Suppressor macrophage (primary cell): ENCODE measurements at regions not wholly inside any gene's neighbourhood (a gene's known extent, or its start where the extent isn't known, plus 50 kb on each side); places are given as distances from the start of the nearest gene placed in this dataset.

Source experiments
- DNase-seq, 4 experiments: peaks; one replicate each; pipeline ENCODE4 v3.0.0-alpha.2; 2020 to 2022

- DNase-seq = no peak
These were observed 1972.1 kb downstream of the MAT2B start for GRCh38 chr5:165477546-165477945.

GRCh38 chr5:165495829-165496380 is 1990.5 kb downstream of the MAT2B start:
- DNase-seq = peak in 3 of 4 experiments; percentile 14 to 34 (median 19)

GRCh38 chr5:165497707-165498106 is 1992.3 kb downstream of the MAT2B start:
- DNase-seq = peak; percentile 32 to 65 (median 35)

- no peak for DNase-seq
These were observed 1997.7 kb downstream of the MAT2B start for GRCh38 chr5:165502893-165503691.

DNA sequence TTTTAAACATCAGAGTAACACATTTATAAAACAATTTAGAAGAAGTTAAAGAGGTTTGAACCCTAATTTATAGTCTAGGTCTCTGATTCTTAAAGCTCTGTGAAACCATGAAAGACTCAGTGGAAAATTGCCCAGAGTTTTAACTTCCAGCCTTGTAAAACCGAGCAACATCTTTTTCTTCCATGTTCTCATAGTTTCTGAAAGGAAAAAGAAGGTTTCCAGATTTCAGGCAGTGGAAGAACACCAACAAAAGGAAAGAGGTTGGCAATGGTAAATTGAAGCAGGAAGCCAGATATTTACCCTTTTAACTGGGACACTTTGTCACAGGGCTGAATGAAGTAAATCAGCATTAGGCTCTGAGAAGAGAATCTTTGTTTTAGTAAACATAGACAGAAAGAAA is 1999.3 kb downstream of the MAT2B start:
- no peak for DNase-seq

DNA sequence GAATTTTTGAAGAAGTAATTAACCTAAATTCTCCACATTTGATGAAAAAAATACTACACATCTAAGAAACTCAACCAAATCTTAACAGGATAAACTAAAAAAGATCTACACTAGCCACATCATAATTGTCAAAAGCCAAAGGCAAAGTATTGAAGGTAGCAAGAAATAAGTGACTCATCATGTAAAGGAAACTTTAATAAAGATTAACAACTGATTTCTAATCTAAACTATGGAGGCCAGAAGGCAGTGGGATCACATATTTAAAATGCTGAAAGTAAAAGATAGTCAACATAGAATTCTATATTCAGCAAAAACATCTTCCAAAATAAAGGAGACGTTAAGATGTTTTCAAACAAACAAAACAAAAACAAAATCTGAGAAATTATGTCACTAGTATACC is 2002.9 kb downstream of the MAT2B start:
- DNase-seq = no peak

- DNase-seq = no peak
These were observed 2003.4 kb downstream of the MAT2B start for GRCh38 chr5:165508861-165509260.

DNA sequence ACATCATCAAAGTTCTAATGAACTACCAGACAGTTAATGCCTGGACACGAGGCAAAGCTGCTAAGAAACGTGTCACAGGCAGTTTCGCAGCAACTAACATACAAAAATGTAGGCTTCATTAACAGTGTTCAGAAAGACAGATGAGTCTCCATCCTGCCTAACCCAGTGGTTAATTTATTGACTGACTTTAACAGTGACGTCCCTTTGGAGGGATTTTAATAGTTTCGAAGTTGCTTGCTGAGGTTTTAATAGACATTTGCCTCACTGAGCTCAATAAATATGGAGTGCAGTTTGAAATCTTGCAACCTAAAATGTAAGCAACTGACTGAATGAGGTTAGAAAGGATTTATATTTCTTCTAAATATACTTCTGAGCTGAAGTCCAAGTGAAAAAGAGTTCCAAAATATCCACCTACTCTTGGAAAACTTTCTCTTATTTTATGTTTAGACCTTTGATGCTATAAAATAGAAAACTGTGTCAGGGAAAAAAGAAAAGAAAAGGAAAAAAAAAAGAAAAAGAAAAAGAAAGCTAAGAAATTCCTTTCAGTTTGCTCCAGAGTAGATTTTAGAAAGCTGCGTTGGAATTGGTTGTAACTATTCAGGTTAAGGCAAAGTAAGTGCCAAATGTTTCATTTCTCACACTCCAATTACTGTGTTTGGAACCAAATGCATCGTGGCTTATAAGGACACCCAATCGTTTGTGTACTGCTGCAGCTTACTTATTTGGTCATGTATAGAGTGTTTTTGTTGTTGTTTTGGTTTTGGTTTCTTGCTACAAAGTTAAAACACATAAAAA is 2016.6 kb downstream of the MAT2B start:
- DNase-seq = no peak

DNA sequence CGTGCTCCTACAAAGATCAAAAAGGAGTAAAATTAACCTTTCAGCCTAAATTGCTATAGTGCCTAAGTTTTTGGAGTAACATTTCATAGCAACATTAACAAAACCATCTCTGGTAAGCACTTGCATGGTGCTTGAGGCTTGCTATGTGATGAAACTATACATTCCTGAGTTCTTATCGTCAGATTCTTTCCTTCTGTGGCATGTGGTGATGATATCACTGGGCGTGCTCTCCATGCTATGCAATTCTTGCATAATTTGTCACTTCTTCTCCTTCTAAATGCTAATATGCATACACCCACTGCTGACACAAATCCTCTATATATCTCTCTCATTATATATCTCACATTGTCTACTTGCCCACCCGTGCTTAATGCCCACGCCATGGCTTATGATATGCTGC is 2019.9 kb downstream of the MAT2B start:
- DNase-seq = peak in 3 of 4 experiments; percentile 29 to 56 (median 48)

GRCh38 chr5:165526357-165526756 is 2020.9 kb downstream of the MAT2B start:
- no peak for DNase-seq

- DNase-seq = no peak
These were observed 2022.2 kb downstream of the MAT2B start for GRCh38 chr5:165527577-165527976.

DNA sequence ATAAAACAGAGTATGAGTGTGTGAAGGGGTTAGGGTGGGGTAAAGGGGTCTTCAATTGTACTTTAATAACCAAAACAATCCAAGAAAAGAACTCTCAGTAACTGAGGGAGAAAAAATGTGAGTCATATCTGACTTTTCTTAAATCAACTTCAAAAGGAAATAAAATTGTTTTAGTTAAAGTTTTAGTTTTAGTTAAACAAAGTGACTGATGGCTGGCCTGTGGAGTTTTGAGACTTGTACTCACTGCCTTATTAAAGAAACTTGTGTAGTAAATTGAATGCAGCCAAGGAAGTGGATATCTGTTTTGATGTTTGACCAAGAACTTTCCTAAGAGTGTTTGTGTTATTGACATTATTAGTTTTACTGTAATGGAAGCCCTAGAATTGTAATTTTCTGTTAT is 2032.6 kb downstream of the MAT2B start:
- no peak for DNase-seq

DNA sequence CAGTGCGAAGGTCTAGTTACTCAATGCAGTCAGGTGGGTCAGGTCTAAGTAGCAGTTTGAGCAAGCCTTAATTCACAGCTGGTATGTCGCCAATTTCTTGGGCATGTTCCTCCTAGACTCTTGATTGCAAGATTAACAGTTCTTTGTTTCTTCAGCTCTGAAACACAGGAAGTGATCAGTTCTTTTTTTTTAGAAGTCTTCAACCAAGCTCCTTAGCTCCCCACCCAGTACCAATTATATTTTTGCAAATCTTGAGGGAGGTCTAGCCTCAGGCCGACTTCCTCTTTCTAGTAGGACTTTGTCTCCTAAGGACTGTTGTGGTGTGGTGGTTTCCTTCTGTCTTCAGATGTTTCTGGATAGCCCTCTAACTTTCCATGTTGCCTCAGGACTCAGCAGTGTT is 2054.2 kb downstream of the MAT2B start:
- DNase-seq = peak; percentile 31 to 62 (median 50)

DNA sequence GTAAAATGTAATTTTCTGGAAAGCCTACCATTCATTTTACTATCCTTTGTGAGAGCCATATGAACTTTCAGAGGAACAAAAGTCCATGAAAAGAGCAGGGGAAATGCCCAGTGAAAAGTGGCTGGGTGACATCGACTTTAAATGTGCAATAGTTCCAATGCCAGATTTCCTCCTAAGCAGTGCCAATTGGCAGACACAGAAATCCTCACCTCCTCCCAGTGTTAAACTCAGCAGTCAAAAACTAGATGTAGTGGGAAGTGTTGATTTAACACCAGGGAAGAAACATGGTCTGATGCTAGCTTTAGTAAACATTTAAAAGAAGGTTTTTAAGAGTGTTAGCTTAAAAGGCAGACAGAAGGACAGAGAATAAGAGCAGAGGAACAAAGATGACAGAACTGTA is 2055.2 kb downstream of the MAT2B start:
- DNase-seq = no peak

DNA sequence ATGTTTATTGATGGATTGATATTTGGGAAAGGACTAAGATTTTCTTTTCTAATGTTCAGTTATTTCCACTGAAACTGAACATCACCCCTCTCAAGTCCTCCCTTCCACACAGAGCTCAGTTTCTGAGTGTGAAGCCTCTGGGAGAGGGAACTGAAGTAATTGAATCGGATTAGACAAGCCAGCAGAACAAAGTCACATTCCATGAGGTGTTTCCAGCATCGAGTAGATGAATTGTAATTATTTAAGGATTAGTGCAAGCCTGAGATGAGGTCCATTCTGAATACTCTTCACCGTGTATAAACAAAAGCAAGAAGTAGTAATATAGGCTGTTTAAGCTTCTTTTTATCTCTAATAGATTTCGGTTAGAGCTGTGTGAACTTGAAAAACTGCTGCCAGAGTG is 2060.5 kb downstream of the MAT2B start:
- DNase-seq = no peak

DNA sequence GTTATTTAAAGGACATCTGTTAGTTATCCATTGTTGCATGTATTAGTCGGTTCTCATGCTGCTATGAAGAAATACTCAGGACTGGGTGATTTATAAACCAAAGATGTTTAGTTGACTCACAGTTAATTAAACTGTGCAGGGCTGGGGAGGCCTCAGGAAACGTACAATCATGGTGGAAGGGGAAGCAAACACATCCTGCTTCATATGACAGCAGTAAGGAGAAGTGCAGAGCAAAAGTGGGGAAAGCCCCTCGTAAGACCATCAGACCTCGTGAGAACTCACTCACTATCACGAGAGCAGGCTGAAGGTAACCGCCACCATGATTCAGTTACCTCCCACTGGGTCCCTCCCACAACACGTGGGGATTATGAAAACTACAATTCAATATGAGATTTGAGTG is 2064.1 kb downstream of the MAT2B start:
- peak in 1 of 4 experiments; percentile 3 for DNase-seq

GRCh38 chr5:165573445-165573844 is 2068.0 kb downstream of the MAT2B start:
- peak in 2 of 4 experiments; percentile 2 to 5 for DNase-seq

DNA sequence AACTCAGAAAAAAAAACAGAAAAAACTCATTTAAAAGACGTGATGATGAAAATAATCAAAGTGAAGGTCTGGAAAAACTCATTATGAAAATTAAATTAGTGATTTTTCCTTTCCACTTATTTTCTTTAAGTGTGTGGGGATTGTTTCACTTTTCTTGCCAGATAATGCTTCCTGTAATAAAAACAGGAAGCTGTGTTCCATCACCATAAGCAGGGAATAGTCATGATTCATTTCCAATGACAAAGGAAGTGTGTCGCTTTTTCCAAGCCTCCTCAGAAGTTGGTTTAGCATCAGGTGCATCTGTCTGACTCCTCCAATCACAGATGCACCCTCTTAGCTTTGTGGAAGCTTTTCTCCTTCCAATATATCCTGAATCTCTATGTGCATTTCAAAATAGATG is 2068.7 kb downstream of the MAT2B start:
- peak; percentile 16 to 47 (median 28) for DNase-seq

DNA sequence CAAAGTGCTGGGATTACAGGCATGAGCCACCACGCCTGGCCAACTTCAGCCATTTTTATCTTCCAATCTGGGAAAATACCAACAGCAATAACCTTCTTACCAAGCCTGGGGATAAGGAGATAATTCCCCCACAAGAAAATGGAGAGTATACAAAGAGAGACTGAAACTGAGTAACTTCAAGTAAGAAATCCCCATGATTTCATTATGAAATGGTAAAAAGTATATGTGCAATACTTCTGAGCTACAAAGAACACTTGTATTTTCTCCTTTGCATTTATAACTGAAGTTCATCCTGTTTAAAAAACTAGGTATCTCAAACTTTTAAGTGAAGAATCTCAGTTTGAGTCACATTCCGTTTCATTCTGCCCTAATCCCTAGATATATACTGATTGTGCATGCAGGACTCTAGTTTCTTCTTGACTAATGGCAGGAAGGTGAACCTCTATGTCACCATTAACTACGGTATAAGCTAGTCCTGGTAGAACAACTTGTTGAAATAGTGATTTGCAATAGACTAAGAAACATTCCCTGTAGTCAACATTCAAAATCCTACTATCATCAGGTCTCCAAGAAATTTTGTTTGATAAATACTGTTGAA is 2071.4 kb downstream of the MAT2B start:
- DNase-seq = no peak

DNA sequence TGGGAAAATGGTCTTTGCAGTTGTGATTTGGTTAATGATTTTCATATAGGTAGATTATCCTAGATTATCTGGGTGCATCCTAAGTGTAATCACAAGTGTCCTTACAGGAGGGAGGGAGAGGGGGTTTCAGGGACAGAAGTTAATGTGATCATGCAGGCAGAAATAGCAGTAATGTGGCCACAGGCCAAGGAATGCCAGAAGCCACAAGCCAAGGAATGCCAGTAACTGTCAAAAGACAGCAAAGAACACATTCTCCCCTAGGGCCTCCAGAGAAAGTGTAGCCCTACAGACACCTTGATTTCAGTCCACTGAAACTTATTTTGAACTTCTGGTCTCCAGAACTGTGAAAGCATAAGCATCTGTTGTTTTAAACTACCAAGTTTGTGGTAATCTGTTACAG is 2074.5 kb downstream of the MAT2B start:
- no peak for DNase-seq

DNA sequence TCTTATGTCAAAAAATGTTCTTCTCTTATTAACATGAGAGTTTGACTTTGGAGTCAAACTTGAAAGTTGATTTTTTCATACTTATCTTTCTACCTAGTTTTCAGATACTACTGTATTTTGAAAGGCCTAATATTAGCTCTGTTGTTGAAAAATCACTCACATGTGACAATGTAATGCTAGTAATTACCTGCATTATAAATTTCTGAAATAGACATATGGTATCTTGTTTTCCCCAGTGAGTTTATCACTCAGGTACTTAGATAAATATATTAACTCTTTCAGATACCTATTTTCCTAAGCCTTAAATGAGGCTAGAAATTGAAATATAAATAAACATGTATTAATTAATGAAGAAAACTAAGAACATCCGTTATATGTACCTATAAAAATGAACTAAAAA is 2089.3 kb downstream of the MAT2B start:
- no peak for DNase-seq

DNA sequence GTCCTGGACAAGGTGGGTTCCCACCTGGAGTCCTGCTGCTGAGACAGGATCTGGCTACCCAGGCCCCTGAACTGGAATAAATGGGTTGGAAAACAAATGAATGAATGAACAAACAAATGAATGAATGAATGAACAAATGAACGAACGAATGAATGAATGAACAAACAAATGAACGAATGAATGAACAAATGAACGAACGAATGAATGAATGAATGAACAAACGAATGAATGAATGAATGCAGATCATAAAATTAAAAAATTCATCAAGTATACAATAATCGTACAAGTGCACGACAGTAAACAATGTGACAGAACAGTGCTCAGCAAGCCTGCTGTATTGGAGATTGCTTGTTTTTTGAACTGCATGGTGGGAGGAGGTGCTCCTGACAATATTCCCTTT is 2097.1 kb downstream of the MAT2B start:
- DNase-seq = no peak

- DNase-seq = no peak
These were observed 2101.6 kb downstream of the MAT2B start for GRCh38 chr5:165607026-165607425.
